HuH-7.5 (cell line): ENCODE measurements at regions not wholly inside any gene's neighbourhood (a gene's known extent, or its start where the extent isn't known, plus 50 kb on each side); places are given as distances from the start of the nearest gene placed in this dataset.
"Not testable (repeated sequence)": the region's sequence is repeated elsewhere in the genome, so short reads cannot be mapped to it uniquely, and the experiment has no call there.

ENCODE experiments used
- DNase-seq: peaks from one replicate; pipeline ENCODE4 v3.0.0; 2011; ENCODE audit warnings: low spot score

DNA sequence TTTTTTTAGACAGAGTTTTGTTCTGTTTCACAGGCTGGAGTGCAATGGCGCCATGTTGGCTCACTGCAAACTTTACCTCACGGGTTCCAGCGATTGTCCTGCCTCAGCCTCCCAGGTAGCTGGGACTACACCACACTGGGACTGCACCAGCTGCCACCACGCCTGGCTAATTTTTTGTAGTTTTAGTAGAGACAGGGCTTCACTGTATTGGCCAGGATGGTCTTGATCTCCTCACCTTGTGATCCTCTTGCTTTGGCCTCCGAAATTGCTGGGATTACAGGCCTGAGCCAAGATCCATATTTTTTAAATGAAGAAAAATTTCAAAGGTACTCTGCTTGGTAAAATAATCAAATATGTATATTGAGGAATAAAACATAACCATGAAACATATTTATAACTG, 195.8 kb upstream of the TPTE start:
- DNase-seq = not testable (repeated sequence)

DNA sequence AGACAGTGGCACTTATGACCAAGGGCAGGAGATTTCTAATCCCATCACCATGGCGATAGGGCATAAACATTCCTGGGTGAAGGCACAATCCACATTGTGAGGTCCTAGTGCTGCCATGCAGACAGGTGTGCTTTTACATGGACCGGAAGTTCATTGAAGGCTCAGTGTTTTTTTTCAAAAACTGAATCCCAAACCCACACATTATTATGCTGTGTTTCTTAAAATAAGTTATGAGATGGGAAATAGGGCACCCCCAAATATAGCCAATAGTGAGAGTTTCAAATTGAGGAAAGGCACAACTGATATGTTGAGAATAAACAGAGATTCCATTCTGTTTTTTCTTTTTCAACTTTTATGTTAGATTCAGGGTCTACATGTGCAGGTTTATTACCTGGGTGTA, 195.2 kb upstream of the TPTE start:
- not testable (repeated sequence) for DNase-seq

GRCh38 chr21:10328646-10329045, 192.7 kb upstream of the TPTE start:
- DNase-seq = not testable (repeated sequence)

- DNase-seq = not testable (repeated sequence)
Observed at GRCh38 chr21:10330641-10331119, 190.7 kb upstream of the TPTE start.

- DNase-seq = not testable (repeated sequence)
Observed at GRCh38 chr21:10331134-10331533, 190.2 kb upstream of the TPTE start.

DNA sequence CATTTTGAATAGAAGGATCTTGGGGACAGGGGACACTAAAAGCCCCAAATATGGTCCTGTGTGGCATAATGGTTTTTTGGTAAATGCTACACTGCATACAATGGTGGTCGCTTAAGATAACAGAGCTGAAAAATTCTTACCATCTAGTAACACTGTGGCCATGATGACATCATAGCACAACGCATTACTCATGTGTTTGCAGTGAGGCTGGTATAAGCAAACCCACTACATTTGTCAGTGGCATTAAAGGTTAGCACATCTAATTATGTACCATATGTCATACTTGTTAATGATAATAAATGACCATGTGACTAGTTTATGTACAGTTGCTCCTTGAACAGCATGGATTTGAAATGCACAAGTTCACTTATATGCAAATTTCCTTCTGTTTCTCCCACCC, 188.4 kb upstream of the TPTE start:
- not testable (repeated sequence) for DNase-seq

- not testable (repeated sequence) for DNase-seq
Observed at GRCh38 chr21:10334391-10334790, 187.0 kb upstream of the TPTE start.

DNA sequence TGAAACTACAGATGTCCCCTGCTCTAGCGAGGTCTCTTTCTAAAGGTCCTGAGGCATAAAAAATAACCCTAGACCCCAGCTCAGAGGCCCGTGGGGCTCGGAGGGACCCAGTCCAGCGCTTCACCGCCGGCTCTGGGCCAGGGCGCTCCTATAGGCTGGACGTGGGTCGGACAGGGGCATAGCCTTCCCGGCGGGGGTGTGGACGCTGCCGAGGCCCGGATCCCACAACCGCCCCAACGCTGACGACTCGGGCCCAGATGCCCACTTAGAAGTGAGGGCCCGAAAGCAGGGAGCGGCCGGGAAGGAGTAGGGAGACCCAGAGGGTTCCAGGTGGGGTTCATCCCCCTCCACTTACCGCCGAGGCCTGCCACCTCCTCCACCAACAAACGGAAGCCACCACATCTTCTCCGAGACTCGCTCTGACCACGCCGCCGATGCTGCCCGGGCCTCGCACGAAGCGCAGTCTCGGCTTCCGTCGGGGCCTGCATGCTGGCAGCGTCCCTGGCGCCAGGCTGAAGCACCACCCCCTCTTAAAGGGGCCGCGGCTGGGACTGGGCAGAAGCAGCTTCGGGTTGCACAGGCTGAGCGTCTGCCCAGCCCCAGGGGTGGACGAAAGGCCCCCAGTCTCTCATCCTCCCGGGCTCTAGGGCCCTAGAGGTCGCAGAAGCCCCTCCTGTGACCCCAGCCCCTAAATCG, 179.0 kb upstream of the TPTE start:
- DNase-seq = not testable (repeated sequence)

- not testable (repeated sequence) for DNase-seq
Observed at GRCh38 chr21:10343146-10343935, 178.0 kb upstream of the TPTE start.

DNA sequence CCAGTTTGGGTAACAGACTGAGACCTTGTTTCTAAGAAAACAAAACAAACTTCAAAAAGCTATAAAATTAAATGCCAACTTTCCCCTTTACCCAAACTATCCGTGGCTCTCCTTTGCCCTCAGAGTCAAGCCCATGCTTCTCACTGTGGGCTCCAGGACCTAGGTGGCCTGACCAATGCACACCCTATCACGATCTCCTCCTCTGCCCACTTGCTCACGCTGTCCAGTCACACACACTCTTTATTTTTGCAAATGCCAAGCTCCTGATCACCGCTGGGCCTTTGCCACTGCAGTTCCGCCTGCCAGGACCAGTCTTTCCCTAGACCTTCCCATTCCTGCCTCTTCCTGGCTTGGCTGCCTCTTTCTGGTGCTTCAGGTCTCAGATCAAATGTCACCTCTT, 177.1 kb upstream of the TPTE start:
- not testable (repeated sequence) for DNase-seq

GRCh38 chr21:10345178-10345612, 176.2 kb upstream of the TPTE start:
- not testable (repeated sequence) for DNase-seq

- not testable (repeated sequence) for DNase-seq
Observed at GRCh38 chr21:10346249-10346648, 175.1 kb upstream of the TPTE start.

- DNase-seq = not testable (repeated sequence)
Observed at GRCh38 chr21:10346933-10347615, 174.3 kb upstream of the TPTE start.

DNA sequence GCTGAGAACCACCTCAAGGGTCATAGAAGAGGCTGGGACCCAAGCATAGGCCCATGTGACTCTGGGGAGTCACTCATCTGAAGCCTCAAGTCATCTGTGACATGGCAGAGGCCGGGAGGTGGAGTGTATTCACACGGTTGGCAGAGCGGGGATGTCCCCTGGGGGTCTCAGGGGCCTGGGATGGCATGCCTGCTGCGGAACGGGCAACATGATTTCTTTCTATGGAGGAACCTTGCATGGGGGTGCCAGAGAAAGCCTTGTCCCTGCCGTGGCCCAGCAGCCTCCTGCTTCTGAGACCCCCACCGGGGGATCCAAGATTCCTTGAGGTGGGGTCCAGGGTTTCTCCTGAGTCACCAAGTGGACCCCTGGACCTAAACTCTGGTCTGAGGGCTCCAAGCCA, 173.7 kb upstream of the TPTE start:
- not testable (repeated sequence) for DNase-seq

- DNase-seq = not testable (repeated sequence)
Observed at GRCh38 chr21:10348150-10348549, 173.2 kb upstream of the TPTE start.

- not testable (repeated sequence) for DNase-seq
Observed at GRCh38 chr21:10354851-10355578, 166.4 kb upstream of the TPTE start.

DNA sequence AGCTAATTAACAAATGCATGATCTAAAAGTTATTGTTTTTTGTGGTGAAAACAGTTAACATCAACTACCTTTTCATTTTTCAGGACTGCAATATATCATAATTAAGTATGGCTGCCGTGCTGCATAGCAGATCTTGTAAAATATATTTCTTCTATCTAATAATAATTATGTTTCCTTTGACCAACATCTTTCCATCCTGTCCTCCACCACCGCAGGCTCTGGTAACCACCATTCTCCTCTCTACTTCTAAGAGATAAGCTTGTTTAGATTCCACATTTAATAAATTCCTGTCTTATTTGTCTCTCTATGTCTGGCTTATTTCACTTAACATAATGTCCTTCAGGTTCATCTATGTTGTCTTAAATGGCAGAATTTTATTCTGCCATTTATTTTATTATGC, 162.3 kb upstream of the TPTE start:
- not testable (repeated sequence) for DNase-seq

DNA sequence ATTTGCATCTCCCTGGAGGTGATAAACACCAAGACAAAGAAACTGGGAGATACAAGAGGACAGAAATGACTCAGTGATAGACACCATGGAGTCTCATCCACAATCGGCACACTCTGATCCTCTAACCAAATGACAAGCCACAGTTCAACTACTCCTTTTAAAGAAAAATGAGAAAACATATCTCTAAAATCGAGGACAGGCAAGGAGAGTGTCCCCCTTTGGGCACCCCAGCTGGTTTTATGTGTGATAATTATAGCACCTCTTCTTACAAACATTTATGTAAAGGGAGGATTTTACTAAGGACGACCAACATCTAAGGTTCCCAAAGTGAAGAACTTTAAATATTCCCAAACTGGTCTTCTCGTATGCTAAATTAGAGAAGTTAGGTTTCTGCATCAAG, 161.5 kb upstream of the TPTE start:
- DNase-seq = not testable (repeated sequence)

GRCh38 chr21:10361214-10361736, 160.1 kb upstream of the TPTE start:
- DNase-seq = not testable (repeated sequence)

DNA sequence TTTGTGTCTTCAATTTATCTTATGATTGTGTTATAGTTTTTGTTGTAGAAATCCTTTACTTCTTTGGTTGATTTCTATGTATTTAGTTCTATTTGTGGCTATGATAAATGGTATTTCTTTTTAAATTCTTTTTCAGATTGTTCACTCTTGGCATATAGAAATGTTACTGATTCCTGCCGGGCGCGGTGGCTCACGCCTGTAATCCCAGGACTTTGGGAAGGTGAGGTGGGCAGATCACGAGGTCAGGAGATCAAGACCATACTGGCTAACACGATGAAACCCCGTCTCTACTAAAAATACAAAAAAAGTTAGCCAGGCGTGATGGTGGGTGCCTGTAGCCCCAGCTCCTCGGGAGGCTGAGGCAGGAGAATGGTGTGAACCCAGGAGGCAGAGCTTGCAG, 158.6 kb upstream of the TPTE start:
- not testable (repeated sequence) for DNase-seq

DNA sequence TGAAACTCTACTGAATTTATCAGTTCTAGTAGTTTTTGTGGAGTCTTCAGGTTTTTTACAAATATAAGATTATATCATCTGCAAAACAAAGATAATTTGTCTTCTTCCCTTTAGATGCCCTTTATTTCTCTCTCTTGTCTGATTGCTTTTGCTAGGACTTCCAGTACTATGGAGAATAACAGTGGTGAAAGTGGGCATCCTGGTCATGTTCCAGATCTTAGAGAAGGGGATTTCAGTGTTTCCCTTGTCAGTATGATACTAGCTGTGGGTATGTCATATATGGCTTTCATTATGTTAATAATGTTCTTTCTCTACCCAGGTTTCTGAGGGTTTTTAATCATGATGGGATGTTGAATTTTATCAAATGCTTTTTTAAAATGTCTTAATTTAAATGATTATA, 158.1 kb upstream of the TPTE start:
- DNase-seq = not testable (repeated sequence)
